Loucy (cell line): ENCODE measurements at regions not wholly inside any gene's neighbourhood (a gene's known extent, or its start where the extent isn't known, plus 50 kb on each side); places are given as distances from the start of the nearest gene placed in this dataset.

Source experiments
- H2AFZ ChIP-seq: fragments of 200-600 bp; sonication (generic); 2 replicates; pipeline ENCODE4 v1.6.0; 2016; ENCODE audit warnings: antibody characterized with exemption, mild to moderate bottlenecking, low read length, moderate library complexity
- H3F3A ChIP-seq: fragments of 200-600 bp; 2 replicates; pipeline ENCODE4 v1.6.0; 2016; ENCODE audit warnings: antibody characterized with exemption, low read depth, mild to moderate bottlenecking
- H3K27me3 ChIP-seq: fragments of 200-600 bp; sonication (generic); 2 replicates; pipeline ENCODE4 v1.6.1; 2014; ENCODE audit warnings: low read length, mild to moderate bottlenecking; ENCODE audit not compliant: insufficient read depth, poor library complexity, severe bottlenecking
- H3K36me3 ChIP-seq: fragments of 200-600 bp; sonication (generic); 2 replicates; pipeline ENCODE4 v1.6.1; 2016; ENCODE audit warnings: low read length; ENCODE audit not compliant: insufficient read depth
- H3K4me1 ChIP-seq: fragments of 200-600 bp; sonication (generic); 2 replicates; pipeline ENCODE4 v1.5.1; 2014; ENCODE audit warnings: low read length, mild to moderate bottlenecking; ENCODE audit not compliant: insufficient read depth, poor library complexity, severe bottlenecking
- H3K4me2 ChIP-seq: fragments of 200-600 bp; sonication (generic); 2 replicates; pipeline ENCODE4 v1.6.0; 2014; ENCODE audit warnings: antibody characterized with exemption, low read length, low read depth, mild to moderate bottlenecking; ENCODE audit not compliant: poor library complexity, severe bottlenecking
- H3K4me3 ChIP-seq: fragments of 200-600 bp; sonication (generic); 2 replicates; pipeline ENCODE4 v1.5.1; 2014; ENCODE audit warnings: low read length, mild to moderate bottlenecking, mixed read lengths; ENCODE audit not compliant: poor library complexity, severe bottlenecking
- H3K79me2 ChIP-seq: fragments of 200-600 bp; sonication (generic); 2 replicates; pipeline ENCODE4 v1.6.1; 2014; ENCODE audit warnings: low read length; ENCODE audit not compliant: insufficient read depth
- H3K9ac ChIP-seq: fragments of 200-600 bp; sonication (generic); 2 replicates; pipeline ENCODE4 v1.6.0; 2014; ENCODE audit warnings: mild to moderate bottlenecking, low read depth, low read length, moderate library complexity; ENCODE audit not compliant: poor library complexity, severe bottlenecking
- H3K9me2 ChIP-seq: fragments of 200-600 bp; sonication (generic); replicated peaks from 2 replicates; pipeline ENCODE4 v1.6.1; 2016; ENCODE audit warnings: low read depth, low read length, mixed read lengths
- H3K9me3 ChIP-seq: fragments of 200-600 bp; sonication (generic); 2 replicates; pipeline ENCODE4 v1.6.1; 2014; ENCODE audit warnings: mild to moderate bottlenecking, antibody characterized with exemption, low read length, low read depth; ENCODE audit not compliant: insufficient read depth
- H4K20me1 ChIP-seq: fragments of 200-600 bp; sonication (generic); 2 replicates; pipeline ENCODE4 v1.6.0; 2014; ENCODE audit warnings: antibody characterized with exemption, low read length, mild to moderate bottlenecking; ENCODE audit not compliant: insufficient read depth, poor library complexity, severe bottlenecking
- EZH2phosphoT487 ChIP-seq: fragments of 200-600 bp; IDR thresholded peaks from 2 replicates; pipeline ENCODE4 v1.6.1; 2018; ENCODE audit warnings: antibody characterized with exemption, mild to moderate bottlenecking, moderate library complexity, borderline replicate concordance
- TF ChIP-seq, protein P1 (sequence below): fragments of 200-600 bp; sonication (generic); conservative IDR thresholded peaks from 2 replicates; pipeline ENCODE4 v1.5.1; 2014; ENCODE audit warnings: mild to moderate bottlenecking, antibody characterized with exemption, low read length

DNA sequence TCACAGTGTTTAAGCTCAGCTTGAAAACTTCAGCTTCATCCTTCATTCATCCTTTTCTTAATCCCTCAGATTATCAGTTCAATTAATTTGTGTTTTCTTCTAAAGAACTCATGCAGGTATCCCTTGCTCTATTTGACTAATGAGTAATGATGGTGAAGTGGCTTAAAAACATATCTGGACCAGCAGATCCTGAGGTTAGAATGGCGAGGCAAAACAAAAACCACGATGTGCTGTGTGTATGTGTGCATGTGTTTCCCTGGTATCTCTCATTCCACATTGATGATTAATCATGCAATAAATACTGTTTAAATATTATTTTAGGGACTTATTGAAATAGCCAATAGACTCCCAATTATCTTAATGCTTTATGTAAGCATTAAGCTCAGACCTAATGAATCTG, 437.0 kb downstream of the DYNC2H1 start:
- Histone ChIP-seq H2AFZ (no peak overlapping the region), H3K36me3 (no peaks in the 10 kb centered on the region), H3K4me1 (peaks cover 15% of the 10 kb centered on the region), H3K9ac (no peak overlapping the region), H3K9me2 (no peaks in the 10 kb centered on the region), H3K9me3 (peaks cover 4% of the 10 kb centered on the region; the same call in 1 of the 2 replicates), H3K79me2 (no peaks in the 10 kb centered on the region), H3F3A (no peaks in the 10 kb centered on the region), H3K27me3 (no peaks in the 10 kb centered on the region), H3K4me3 (no peak overlapping the region), H4K20me1 (no peaks in the 10 kb centered on the region), H3K4me2 (no peak overlapping the region)
- TF ChIP-seq, protein P1, sequence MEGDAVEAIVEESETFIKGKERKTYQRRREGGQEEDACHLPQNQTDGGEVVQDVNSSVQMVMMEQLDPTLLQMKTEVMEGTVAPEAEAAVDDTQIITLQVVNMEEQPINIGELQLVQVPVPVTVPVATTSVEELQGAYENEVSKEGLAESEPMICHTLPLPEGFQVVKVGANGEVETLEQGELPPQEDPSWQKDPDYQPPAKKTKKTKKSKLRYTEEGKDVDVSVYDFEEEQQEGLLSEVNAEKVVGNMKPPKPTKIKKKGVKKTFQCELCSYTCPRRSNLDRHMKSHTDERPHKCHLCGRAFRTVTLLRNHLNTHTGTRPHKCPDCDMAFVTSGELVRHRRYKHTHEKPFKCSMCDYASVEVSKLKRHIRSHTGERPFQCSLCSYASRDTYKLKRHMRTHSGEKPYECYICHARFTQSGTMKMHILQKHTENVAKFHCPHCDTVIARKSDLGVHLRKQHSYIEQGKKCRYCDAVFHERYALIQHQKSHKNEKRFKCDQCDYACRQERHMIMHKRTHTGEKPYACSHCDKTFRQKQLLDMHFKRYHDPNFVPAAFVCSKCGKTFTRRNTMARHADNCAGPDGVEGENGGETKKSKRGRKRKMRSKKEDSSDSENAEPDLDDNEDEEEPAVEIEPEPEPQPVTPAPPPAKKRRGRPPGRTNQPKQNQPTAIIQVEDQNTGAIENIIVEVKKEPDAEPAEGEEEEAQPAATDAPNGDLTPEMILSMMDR, result no peak
- no peak for TF ChIP-seq EZH2phosphoT487

- Histone ChIP-seq H3K9me2 (no peaks in the 10 kb centered on the region), H4K20me1 (no peaks in the 10 kb centered on the region), H3K27me3 (no peaks in the 10 kb centered on the region), H3K9ac (no peak overlapping the region), H3K79me2 (no peaks in the 10 kb centered on the region), H3K4me2 (no peak overlapping the region), H3F3A (no peaks in the 10 kb centered on the region), H3K4me3 (no peak overlapping the region), H2AFZ (no peak overlapping the region), H3K9me3 (no peaks in the 10 kb centered on the region), H3K4me1 (peaks cover 16% of the 10 kb centered on the region), H3K36me3 (no peaks in the 10 kb centered on the region)
- TF ChIP-seq, protein P1, result no peak
- TF ChIP-seq EZH2phosphoT487, result no peak
These were observed 437.8 kb downstream of the DYNC2H1 start for GRCh38 chr11:103547024-103547423.

GRCh38 chr11:103547691-103548090, 438.5 kb downstream of the DYNC2H1 start:
- H3K9me3 ChIP-seq, result no peaks in the 10 kb centered on the region
- no peaks in the 10 kb centered on the region for H3K79me2 ChIP-seq
- no peak overlapping the region for H3K4me2 ChIP-seq
- H3K4me1 ChIP-seq, result peaks cover 16% of the 10 kb centered on the region
- no peaks in the 10 kb centered on the region for H3K9me2 ChIP-seq
- no peaks in the 10 kb centered on the region for H4K20me1 ChIP-seq
- no peaks in the 10 kb centered on the region for H3F3A ChIP-seq
- no peak overlapping the region for H3K9ac ChIP-seq
- H3K4me3 ChIP-seq, result no peak overlapping the region
- no peak for TF ChIP-seq EZH2phosphoT487
- TF ChIP-seq, protein P1, result no peak
- H3K27me3 ChIP-seq, result no peaks in the 10 kb centered on the region
- no peaks in the 10 kb centered on the region for H3K36me3 ChIP-seq
- no peak overlapping the region for H2AFZ ChIP-seq
